Tibial nerve (tissue), 4 donors: ENCODE measurements at regions not wholly inside any gene's neighbourhood (a gene's known extent, or its start where the extent isn't known, plus 50 kb on each side); places are given as distances from the start of the nearest gene placed in this dataset.

Experiments
- EP300 ChIP-seq, 2 donors: sonication (generic); formaldehyde crosslinking; IDR thresholded peaks; one replicate each; pipeline ENCODE4 v1.6.1; 2017; ENCODE audit warnings: antibody characterized with exemption in 2 of 2, mild to moderate bottlenecking in 1 of 2
- POLR2A ChIP-seq, 2 donors: fragments of 450-650 bp; IDR thresholded peaks; one replicate each; pipeline ENCODE4 v1.6.1; 2017; ENCODE audit warnings: antibody characterized with exemption in 2 of 2, mild to moderate bottlenecking in 2 of 2, moderate library complexity in 2 of 2
- TF ChIP-seq, protein P1 (sequence below), 5 experiments: fragments of 200-600 bp in 3 of 5; fragments of 450-650 bp in 2 of 5; sonication (generic) in 3 of 5; IDR thresholded peaks; one replicate each; pipeline ENCODE4 v1.5.1; 2016 to 2019; ENCODE audit warnings: antibody characterized with exemption in 5 of 5, mild to moderate bottlenecking in 3 of 5, moderate library complexity in 2 of 5

GRCh38 chr12:89769483-89769818 is 60.8 kb upstream of the ATP2B1 start:
- TF ChIP-seq POLR2A (IDR thresholded peaks at IDR 0.05): no peak
- TF ChIP-seq, protein P1, sequence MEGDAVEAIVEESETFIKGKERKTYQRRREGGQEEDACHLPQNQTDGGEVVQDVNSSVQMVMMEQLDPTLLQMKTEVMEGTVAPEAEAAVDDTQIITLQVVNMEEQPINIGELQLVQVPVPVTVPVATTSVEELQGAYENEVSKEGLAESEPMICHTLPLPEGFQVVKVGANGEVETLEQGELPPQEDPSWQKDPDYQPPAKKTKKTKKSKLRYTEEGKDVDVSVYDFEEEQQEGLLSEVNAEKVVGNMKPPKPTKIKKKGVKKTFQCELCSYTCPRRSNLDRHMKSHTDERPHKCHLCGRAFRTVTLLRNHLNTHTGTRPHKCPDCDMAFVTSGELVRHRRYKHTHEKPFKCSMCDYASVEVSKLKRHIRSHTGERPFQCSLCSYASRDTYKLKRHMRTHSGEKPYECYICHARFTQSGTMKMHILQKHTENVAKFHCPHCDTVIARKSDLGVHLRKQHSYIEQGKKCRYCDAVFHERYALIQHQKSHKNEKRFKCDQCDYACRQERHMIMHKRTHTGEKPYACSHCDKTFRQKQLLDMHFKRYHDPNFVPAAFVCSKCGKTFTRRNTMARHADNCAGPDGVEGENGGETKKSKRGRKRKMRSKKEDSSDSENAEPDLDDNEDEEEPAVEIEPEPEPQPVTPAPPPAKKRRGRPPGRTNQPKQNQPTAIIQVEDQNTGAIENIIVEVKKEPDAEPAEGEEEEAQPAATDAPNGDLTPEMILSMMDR (IDR thresholded peaks at IDR 0.05): no peak
- no peak for TF ChIP-seq EP300 (IDR thresholded peaks at IDR 0.05)
